ENCODE measurements at regions not wholly inside any gene's neighbourhood (a gene's known extent, or its start where the extent isn't known, plus 50 kb on each side); places are given as distances from the start of the nearest gene placed in this dataset.

DNA sequence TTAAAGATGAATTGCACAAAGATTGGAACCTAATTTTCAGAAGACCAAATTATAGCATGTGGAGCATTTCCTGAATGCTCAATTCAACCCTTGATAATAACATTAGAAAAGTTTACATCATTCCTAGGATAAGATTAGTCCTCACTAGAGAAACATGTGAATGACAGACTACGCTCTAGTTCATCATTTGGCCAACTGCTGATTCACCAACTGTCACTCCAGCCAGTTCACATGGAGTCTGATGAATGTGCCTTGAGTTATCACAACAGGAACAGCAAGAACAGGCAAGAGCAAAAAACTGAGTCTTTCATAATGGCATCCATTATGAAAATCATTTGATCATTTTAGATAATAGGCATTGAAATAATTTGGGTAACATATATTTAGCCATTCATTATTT is 415.9 kb downstream of the PTPRC start:
- peaks cover 3% of the 10 kb centered on the region for H3K4me1 Mint-ChIP-seq
- CTCF ChIA-PET: interaction anchor here (1.0 to 1.5 kb wide), 2 partner anchors 14 to 19 kb away, joined by 3 read pairs; no protein-coding TSS in a partner anchor
- intact Hi-C loops (cut with DNase I, micrococcal nuclease): no loop called here
- POLR2A ChIA-PET: no interaction called here
- H3K27ac Mint-ChIP-seq: no peak overlapping the region
- no peaks in the 10 kb centered on the region for H3K27me3 Mint-ChIP-seq
- DNase-seq (no peak), ATAC-seq (no peak)
- peaks cover under 1% of the 10 kb centered on the region for H3K36me3 Mint-ChIP-seq (ENCODE audit: low read depth)
- H3K4me3 Mint-ChIP-seq: no peak overlapping the region
- peaks cover 7% of the 10 kb centered on the region for H3K9me3 Mint-ChIP-seq (ENCODE audit: low read depth)

DNA sequence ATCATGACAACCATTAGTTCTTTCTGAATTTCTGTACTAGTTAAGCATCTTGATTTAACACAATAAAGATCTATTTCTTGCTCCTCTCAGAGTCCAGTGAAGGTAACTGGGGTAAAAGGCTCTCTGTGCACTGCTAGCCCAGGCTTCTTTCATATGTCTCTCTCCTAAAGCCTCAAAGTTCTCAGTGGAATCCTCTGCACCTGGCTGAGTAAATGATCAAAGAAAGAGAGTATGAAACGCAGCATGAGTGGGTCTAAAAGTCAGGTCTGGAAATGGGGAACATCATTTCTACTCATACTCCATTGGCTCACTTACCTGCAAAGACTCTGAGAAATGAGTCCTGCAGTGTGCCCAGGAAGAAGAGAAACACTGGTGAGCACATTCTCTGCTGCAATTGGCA is 418.5 kb downstream of the PTPRC start:
- peaks cover 3% of the 10 kb centered on the region for H3K4me1 Mint-ChIP-seq
- CTCF ChIA-PET: no interaction called here
- POLR2A ChIA-PET: no interaction called here

GRCh38 chr1:199058281-199058680 is 419.4 kb downstream of the PTPRC start:
- Mint-ChIP-seq H3K4me1 (peaks cover 3% of the 10 kb centered on the region), H3K9me3 (ENCODE audit: low read depth) (no peaks in the 10 kb centered on the region), H3K27me3 (no peaks in the 10 kb centered on the region), H3K36me3 (ENCODE audit: low read depth) (no peaks in the 10 kb centered on the region), H3K4me3 (no peak overlapping the region), H3K27ac (no peak overlapping the region)
- CTCF ChIA-PET: no interaction called here
- POLR2A ChIA-PET: no interaction called here
- intact Hi-C loops (cut with DNase I, micrococcal nuclease): no loop called here
- DNase-seq (no peak), ATAC-seq (no peak)

More for the DNA sequence above, 418.5 kb downstream of the PTPRC start:
- H3K27ac Mint-ChIP-seq: no peak overlapping the region
- ATAC-seq (no peak), DNase-seq (no peak)
- H3K9me3 Mint-ChIP-seq (ENCODE audit: low read depth): no peaks in the 10 kb centered on the region
- no peaks in the 10 kb centered on the region for H3K36me3 Mint-ChIP-seq (ENCODE audit: low read depth)
- no peaks in the 10 kb centered on the region for H3K27me3 Mint-ChIP-seq
- intact Hi-C loops (cut with DNase I, micrococcal nuclease): no loop called here
- no peak overlapping the region for H3K4me3 Mint-ChIP-seq

DNA sequence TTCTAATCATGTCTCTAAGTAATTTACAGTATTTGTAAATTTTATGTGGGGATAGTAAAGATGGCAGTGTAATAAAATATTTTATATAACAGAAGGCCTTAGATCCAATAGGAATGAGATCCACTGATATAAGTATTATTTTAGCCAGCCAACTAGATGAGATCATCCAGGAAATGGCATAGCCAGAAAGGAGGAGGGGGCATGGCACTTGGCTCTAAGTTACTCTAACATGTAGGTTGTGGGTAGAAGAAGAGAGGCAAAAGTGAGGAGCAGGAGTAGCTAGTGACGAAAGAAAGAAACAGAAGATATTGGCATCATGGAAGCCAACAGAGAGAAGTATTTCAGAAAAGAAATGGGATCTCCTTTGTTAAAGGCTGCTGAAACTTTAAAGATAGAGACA is 426.1 kb downstream of the PTPRC start:
- Mint-ChIP-seq H3K27me3 (no peaks in the 10 kb centered on the region), H3K4me3 (no peak overlapping the region), H3K9me3 (ENCODE audit: low read depth) (no peaks in the 10 kb centered on the region), H3K4me1 (peaks cover 4% of the 10 kb centered on the region), H3K36me3 (ENCODE audit: low read depth) (no peaks in the 10 kb centered on the region), H3K27ac (no peak overlapping the region)
- DNase-seq: no peak
- no peak for ATAC-seq
- ChIA-PET POLR2A (no interaction called here), CTCF (interaction anchor here (0.9 kb wide), 2 partner anchors 105 to 158 kb away, joined by 3 read pairs; no protein-coding TSS in a partner anchor)
- intact Hi-C loops (cut with DNase I, micrococcal nuclease): no loop called here

DNA sequence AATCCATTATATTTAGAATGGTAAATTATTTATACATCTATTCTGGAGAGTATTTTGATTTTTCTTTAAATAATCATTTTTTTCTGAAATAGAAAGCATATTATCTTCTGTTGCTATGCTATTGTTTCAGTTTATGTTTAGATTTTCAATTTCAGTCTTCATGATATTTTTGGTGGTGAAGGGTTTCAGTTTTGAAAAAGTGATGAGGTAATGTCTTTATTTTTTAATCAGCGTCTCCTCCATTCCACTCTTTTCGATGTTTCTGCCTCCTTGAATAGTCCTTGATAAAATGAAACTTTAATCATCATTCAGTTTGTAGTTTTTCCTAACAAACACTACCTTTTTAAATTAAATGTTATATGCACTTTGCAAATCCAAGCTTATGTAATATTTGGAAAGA is 428.6 kb downstream of the PTPRC start:
- ChIA-PET POLR2A (no interaction called here), CTCF (interaction anchor here (1.4 kb wide), 1 partner anchor 8 kb away, joined by 4 read pairs; no protein-coding TSS in a partner anchor)
- H3K4me1 Mint-ChIP-seq: peaks cover 4% of the 10 kb centered on the region
- ATAC-seq (no peak), DNase-seq (no peak)
- no peak overlapping the region for H3K4me3 Mint-ChIP-seq
- no peaks in the 10 kb centered on the region for H3K9me3 Mint-ChIP-seq (ENCODE audit: low read depth)
- H3K27me3 Mint-ChIP-seq: no peaks in the 10 kb centered on the region
- H3K36me3 Mint-ChIP-seq (ENCODE audit: low read depth): no peaks in the 10 kb centered on the region
- no peak overlapping the region for H3K27ac Mint-ChIP-seq
- intact Hi-C loops (cut with DNase I, micrococcal nuclease): no loop called here

DNA sequence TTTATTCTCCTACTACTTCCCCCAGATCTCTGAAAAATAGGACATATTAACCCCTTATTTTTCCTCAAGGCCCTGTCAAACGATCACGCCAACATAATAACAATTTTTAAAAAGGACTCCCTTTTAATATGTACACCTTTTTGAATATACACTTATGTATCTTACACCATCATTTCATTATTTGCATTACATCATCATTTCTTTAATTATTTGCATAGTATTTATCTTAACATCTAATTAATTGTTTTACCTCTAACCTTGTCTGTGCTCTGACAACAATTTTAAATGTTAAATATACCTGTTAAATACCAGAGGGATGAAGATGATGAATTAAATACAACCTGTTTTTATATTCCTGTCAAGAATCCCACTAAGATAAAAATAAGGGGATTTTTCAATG is 432.2 kb downstream of the PTPRC start:
- CTCF ChIA-PET: no interaction called here
- Mint-ChIP-seq H3K4me1 (peaks cover 8% of the 10 kb centered on the region), H3K27me3 (no peaks in the 10 kb centered on the region), H3K9me3 (ENCODE audit: low read depth) (no peaks in the 10 kb centered on the region), H3K36me3 (ENCODE audit: low read depth) (no peaks in the 10 kb centered on the region), H3K4me3 (no peak overlapping the region), H3K27ac (no peak overlapping the region)
- ATAC-seq (no peak), DNase-seq (no peak)
- intact Hi-C loops (cut with DNase I, micrococcal nuclease): no loop called here
- POLR2A ChIA-PET: no interaction called here

DNA sequence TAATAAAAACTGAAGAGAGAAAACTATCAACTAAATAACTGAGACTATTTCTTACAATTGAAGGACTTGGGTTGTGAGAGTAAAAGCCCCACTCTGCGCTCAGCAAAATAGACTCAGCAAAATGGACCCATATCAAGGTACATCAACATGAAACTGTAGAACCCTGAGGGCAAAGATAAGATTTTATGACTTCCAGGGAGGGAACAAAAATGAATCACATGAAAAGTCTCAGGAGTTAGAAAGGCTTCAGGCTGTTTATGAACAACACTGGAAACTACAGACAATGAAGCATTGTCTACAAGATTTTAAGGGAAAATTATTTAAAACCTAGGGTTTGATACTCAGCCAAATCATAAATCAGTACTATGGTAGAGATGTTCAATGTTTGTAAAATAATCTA is 434.3 kb downstream of the PTPRC start:
- H3K9me3 Mint-ChIP-seq (ENCODE audit: low read depth): no peaks in the 10 kb centered on the region
- no peak for DNase-seq
- no peaks in the 10 kb centered on the region for H3K36me3 Mint-ChIP-seq (ENCODE audit: low read depth)
- CTCF ChIA-PET: no interaction called here
- POLR2A ChIA-PET: no interaction called here
- no peaks in the 10 kb centered on the region for H3K27me3 Mint-ChIP-seq
- H3K4me3 Mint-ChIP-seq: no peak overlapping the region
- intact Hi-C loops (cut with DNase I, micrococcal nuclease): no loop called here
- ATAC-seq: no peak
- peaks cover 4% of the 10 kb centered on the region for H3K4me1 Mint-ChIP-seq
- no peak overlapping the region for H3K27ac Mint-ChIP-seq

GRCh38 chr1:199075792-199076191 is 437.0 kb downstream of the PTPRC start:
- ATAC-seq: no peak
- Mint-ChIP-seq H3K4me1 (peaks cover 4% of the 10 kb centered on the region), H3K9me3 (ENCODE audit: low read depth) (no peaks in the 10 kb centered on the region), H3K27me3 (no peaks in the 10 kb centered on the region), H3K36me3 (ENCODE audit: low read depth) (no peaks in the 10 kb centered on the region), H3K27ac (no peak overlapping the region), H3K4me3 (no peak overlapping the region)
- POLR2A ChIA-PET: no interaction called here
- no peak for DNase-seq
- CTCF ChIA-PET: interaction anchor here (1.0 to 1.1 kb wide), 2 partner anchors 9 to 24 kb away, joined by 3 to 4 read pairs; no protein-coding TSS in a partner anchor
- intact Hi-C loops (cut with DNase I, micrococcal nuclease): no loop called here

DNA sequence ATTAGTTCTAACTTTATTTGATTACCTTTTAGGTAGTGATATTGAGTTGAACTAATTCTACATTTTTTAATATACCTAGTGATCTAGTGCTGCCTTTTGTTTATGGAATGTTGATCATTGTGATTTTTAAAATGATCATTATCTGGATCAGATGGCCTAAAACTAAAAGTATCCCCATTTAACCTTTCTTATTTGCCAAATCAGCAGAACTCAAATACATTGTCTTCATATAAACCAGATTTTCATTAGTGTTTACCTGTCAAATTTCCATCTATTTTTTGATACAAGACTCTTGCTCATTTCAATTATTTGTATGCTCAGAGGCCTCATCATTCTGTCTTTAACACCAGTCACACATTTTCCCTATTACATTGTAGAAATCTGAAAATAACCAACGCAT is 441.2 kb downstream of the PTPRC start:
- no peak for ATAC-seq
- no peak for DNase-seq
- Mint-ChIP-seq H3K27me3 (no peaks in the 10 kb centered on the region), H3K4me3 (no peak overlapping the region), H3K27ac (no peak overlapping the region), H3K4me1 (peaks cover 8% of the 10 kb centered on the region), H3K36me3 (ENCODE audit: low read depth) (no peaks in the 10 kb centered on the region), H3K9me3 (ENCODE audit: low read depth) (no peaks in the 10 kb centered on the region)
- ChIA-PET POLR2A (no interaction called here), CTCF (no interaction called here)
- intact Hi-C loops (cut with DNase I, micrococcal nuclease): no loop called here

DNA sequence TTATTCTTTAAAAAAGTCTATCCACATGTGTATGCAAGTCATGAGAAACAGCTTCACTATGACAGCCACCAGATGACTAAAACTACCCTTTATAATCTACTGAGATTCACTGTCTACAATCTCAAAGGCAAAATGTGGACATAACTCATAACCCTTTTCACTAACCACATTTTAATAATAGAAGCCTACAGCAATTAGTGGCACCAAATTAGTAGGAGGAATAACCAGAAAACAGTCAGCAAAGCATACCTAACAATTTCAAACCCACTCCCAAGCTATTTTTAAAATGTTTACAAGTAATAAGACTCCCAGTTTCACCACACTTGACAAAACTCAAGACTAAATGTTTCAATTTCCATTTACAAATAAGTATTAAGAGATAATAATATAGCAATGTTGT is 442.9 kb downstream of the PTPRC start:
- Mint-ChIP-seq H3K27ac (no peak overlapping the region), H3K27me3 (no peaks in the 10 kb centered on the region), H3K4me1 (peaks cover 8% of the 10 kb centered on the region), H3K4me3 (no peak overlapping the region), H3K9me3 (ENCODE audit: low read depth) (no peaks in the 10 kb centered on the region), H3K36me3 (ENCODE audit: low read depth) (no peaks in the 10 kb centered on the region)
- ATAC-seq (peak; percentile 60), DNase-seq (no peak)
- POLR2A ChIA-PET: no interaction called here
- intact Hi-C loops (cut with DNase I, micrococcal nuclease): no loop called here
- CTCF ChIA-PET: interaction anchor here (1.0 to 2.0 kb wide), 3 partner anchors 10 to 58 kb away, joined by 3 to 4 read pairs (median 3); no protein-coding TSS in a partner anchor

- H3K4me3 Mint-ChIP-seq: no peak overlapping the region
- peaks cover under 1% of the 10 kb centered on the region for H3K9me3 Mint-ChIP-seq (ENCODE audit: low read depth)
- peaks cover 8% of the 10 kb centered on the region for H3K4me1 Mint-ChIP-seq
- POLR2A ChIA-PET: no interaction called here
- no peak for DNase-seq
- intact Hi-C loops (cut with DNase I, micrococcal nuclease): no loop called here
- H3K27me3 Mint-ChIP-seq: no peaks in the 10 kb centered on the region
- no peaks in the 10 kb centered on the region for H3K36me3 Mint-ChIP-seq (ENCODE audit: low read depth)
- ATAC-seq: no peak
- CTCF ChIA-PET: interaction anchor here (0.8 to 2.0 kb wide), 2 partner anchors 13 to 71 kb away, joined by 4 read pairs; no protein-coding TSS in a partner anchor
- no peak overlapping the region for H3K27ac Mint-ChIP-seq
These were observed 444.0 kb downstream of the PTPRC start for GRCh38 chr1:199082778-199083389.

DNA sequence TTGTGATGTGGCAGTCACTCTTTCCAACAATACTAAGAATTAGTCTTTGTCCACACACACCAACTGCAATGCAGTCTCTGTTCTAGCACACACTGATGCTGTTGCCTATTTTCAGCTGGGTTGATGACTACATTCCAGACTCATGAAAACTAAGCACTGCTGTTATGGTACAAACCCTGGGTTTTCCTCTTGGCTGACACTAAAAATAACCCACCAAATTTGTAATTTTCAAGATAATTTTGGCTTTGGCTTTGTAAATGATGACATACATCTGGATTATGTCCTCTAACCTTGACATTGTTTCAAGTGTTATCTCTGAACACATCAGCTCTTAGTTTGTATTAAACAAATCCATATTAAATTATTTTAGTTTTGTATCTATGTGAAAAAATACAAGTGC is 444.8 kb downstream of the PTPRC start:
- H3K4me3 Mint-ChIP-seq: no peak overlapping the region

More for the DNA sequence above, 444.8 kb downstream of the PTPRC start:
- CTCF ChIA-PET: interaction anchor here (1.2 kb wide), 1 partner anchor 71 kb away, joined by 3 read pairs; no protein-coding TSS in a partner anchor
- POLR2A ChIA-PET: no interaction called here
- Mint-ChIP-seq H3K9me3 (ENCODE audit: low read depth) (peaks cover 2% of the 10 kb centered on the region), H3K36me3 (ENCODE audit: low read depth) (no peaks in the 10 kb centered on the region), H3K27me3 (no peaks in the 10 kb centered on the region), H3K4me1 (peaks cover 11% of the 10 kb centered on the region), H3K27ac (no peak overlapping the region)
- no peak for DNase-seq
- intact Hi-C loops (cut with DNase I, micrococcal nuclease): no loop called here
- ATAC-seq: no peak
